ENCODE measurements at regions not wholly inside any gene's neighbourhood (a gene's known extent, or its start where the extent isn't known, plus 50 kb on each side); places are given as distances from the start of the nearest gene placed in this dataset.

DNA sequence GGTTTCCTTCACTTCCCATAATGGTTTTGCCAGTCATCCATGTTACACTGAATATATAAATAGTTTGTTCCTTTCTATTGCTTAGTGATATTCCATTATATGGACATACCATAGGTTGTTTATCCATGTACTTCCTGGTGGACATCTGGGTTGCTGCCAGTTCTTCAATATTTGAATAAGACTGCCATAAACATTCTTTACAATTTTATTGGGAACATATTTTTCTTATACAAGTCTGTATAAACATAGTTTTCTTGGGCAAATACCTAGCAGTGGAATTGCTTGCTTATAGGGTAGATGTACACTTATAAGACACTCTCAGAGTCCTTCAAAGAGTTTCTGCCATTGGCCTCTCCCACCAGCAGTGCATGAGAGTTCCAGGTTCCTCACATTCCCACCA lies 231.4 kb downstream of the OPA1 start:
- Histone ChIP-seq H2BK5ac (ENCODE audit: low read depth, low read length) (no peak overlapping the region), H4K20me1 (replicated peaks in 1 of 2; ENCODE audit: control insufficient read depth in 1 of 2, insufficient read depth in 2 of 2, low read length in 2 of 2) (no peaks in the 10 kb centered on the region), H3K79me2 (ENCODE audit: control insufficient read depth in 1 of 2, insufficient read depth in 2 of 2, low read length in 2 of 2) (no peaks in the 10 kb centered on the region), H3K23me2 (ENCODE audit: low read depth, low read length) (no peaks in the 10 kb centered on the region), H3K18ac (ENCODE audit: extremely low read depth, low read length) (no peak overlapping the region), H3K27ac (ENCODE audit: low read depth, low read length) (no peak overlapping the region), H2BK120ac (replicated peaks; ENCODE audit: low read depth, low read length) (no peak overlapping the region), H3K27me3 (replicated peaks in 1 of 4; ENCODE audit: control insufficient read depth in 3 of 4, extremely low read depth in 1 of 4, insufficient read depth in 3 of 4, low read length in 3 of 4) (peaks cover 0 to 5% (median 0%) of the 10 kb centered on the region in 4 experiments; a peak in 2 of 7 replicates), H3K4me2 (ENCODE audit: insufficient read depth in 1 of 2, low read depth in 2 of 2, low read length in 2 of 2) (no peak overlapping the region), H3K14ac (ENCODE audit: insufficient read length) (no peak overlapping the region), H3K4ac (replicated peaks; ENCODE audit: insufficient read length, low read depth, low read length) (no peak overlapping the region), H2AK5ac (ENCODE audit: low read depth, low read length) (no peak overlapping the region), H2BK12ac (ENCODE audit: low read depth, low read length) (no peak overlapping the region), H3K79me1 (ENCODE audit: low read depth, low read length) (no peaks in the 10 kb centered on the region), H4K5ac (ENCODE audit: insufficient read length, low read depth, low read length) (no peak overlapping the region), H3K23ac (ENCODE audit: insufficient read length) (no peak overlapping the region), H2AFZ (ENCODE audit: low read length) (no peak overlapping the region), H3K56ac (replicated peaks; ENCODE audit: insufficient read length, low read depth, low read length) (no peak overlapping the region), H2BK15ac (ENCODE audit: low read length) (no peak overlapping the region), H4K8ac (ENCODE audit: extremely low read depth, insufficient read depth, low read length) (no peak overlapping the region), H3K9ac (replicated peaks in 1 of 4; ENCODE audit: extremely low read depth in 1 of 4, low read depth in 3 of 4, low read length in 3 of 4) (no peak overlapping the region), H4K91ac (replicated peaks; ENCODE audit: insufficient read length, low read length) (no peak overlapping the region), H3K4me1 (replicated peaks in 1 of 4; ENCODE audit: control insufficient read depth in 3 of 4, insufficient read depth in 4 of 4, low read length in 3 of 4) (peaks cover 4 to 17% (median 15%) of the 10 kb centered on the region in 4 experiments; a peak in 5 of 7 replicates), H2BK20ac (ENCODE audit: low read length) (no peak overlapping the region), H3K36me3 (ENCODE audit: control insufficient read depth in 2 of 4, insufficient read depth in 4 of 4, low read length in 3 of 4) (no peaks in the 10 kb centered on the region), H3K4me3 (ENCODE audit: extremely low read depth in 1 of 4, insufficient read depth in 2 of 4, low read depth in 3 of 4, low read length in 4 of 4) (no peak overlapping the region), H3K9me3 (ENCODE audit: insufficient read depth in 2 of 2, low read depth in 1 of 2, low read length in 1 of 2) (no peaks in the 10 kb centered on the region)
- CTCF ChIA-PET (ENCODE audit: partially characterized antibody), result no interaction called here
- POLR2A ChIA-PET (ENCODE audit: partially characterized antibody), result no interaction called here
- DNase-seq (ENCODE audit: low read depth in 1 of 2, low spot score in 2 of 2), result no peak
- FAIRE-seq, result no peak
- TF ChIP-seq SP1 (IDR thresholded peaks at IDR 0.05; ENCODE audit: low read depth, low read length) (no peak), GABPA (IDR thresholded peaks at IDR 0.05; ENCODE audit: borderline replicate concordance, insufficient read depth, low read length) (no peak), CEBPB (IDR thresholded peaks at IDR 0.05; ENCODE audit: low read depth, low read length) (no peak), KDM1A (IDR thresholded peaks at IDR 0.05; ENCODE audit: borderline replicate concordance, low read length) (no peak), RAD21 (IDR thresholded peaks at IDR 0.05 in 1 of 2, conservative IDR thresholded peaks at IDR 0.05 in 1 of 2; ENCODE audit: low read depth in 2 of 2, low read length in 2 of 2) (no peak), HDAC2 (IDR thresholded peaks at IDR 0.05; ENCODE audit: borderline replicate concordance in 1 of 2, low read depth in 2 of 2, low read length in 2 of 2) (no peak), RNF2 (IDR thresholded peaks at IDR 0.05; ENCODE audit: borderline replicate concordance, low read depth, low read length, missing control alignments, poor library complexity, severe bottlenecking) (no peak), RXRA (IDR thresholded peaks at IDR 0.05; ENCODE audit: insufficient read depth, low read depth, low read length) (no peak), ZNF274 (IDR thresholded peaks at IDR 0.05; ENCODE audit: borderline replicate concordance, extremely low read depth, low read length) (no peak), NRF1 (IDR thresholded peaks at IDR 0.05; ENCODE audit: low read depth, low read length) (no peak), RBBP5 (IDR thresholded peaks at IDR 0.05; ENCODE audit: borderline replicate concordance, low read depth, low read length) (no peak), SIN3A (conservative IDR thresholded peaks at IDR 0.05 in 1 of 2, IDR thresholded peaks at IDR 0.05 in 1 of 2; ENCODE audit: low read depth in 1 of 2, low read length in 2 of 2) (no peak), POU5F1 (IDR thresholded peaks at IDR 0.05; ENCODE audit: low read depth, low read length) (no peak)
- TF ChIP-seq, protein P1, sequence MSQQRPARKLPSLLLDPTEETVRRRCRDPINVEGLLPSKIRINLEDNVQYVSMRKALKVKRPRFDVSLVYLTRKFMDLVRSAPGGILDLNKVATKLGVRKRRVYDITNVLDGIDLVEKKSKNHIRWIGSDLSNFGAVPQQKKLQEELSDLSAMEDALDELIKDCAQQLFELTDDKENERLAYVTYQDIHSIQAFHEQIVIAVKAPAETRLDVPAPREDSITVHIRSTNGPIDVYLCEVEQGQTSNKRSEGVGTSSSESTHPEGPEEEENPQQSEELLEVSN (IDR thresholded peaks at IDR 0.05), result no peak

Measured in H1 (cell line).